SKM-1 (cell line): ENCODE measurements at regions not wholly inside any gene's neighbourhood (a gene's known extent, or its start where the extent isn't known, plus 50 kb on each side); places are given as distances from the start of the nearest gene placed in this dataset.
"Not testable (repeated sequence)": the region's sequence is repeated elsewhere in the genome, so short reads cannot be mapped to it uniquely, and the experiment has no call there.

ENCODE experiments used
- DNase-seq: peaks from one replicate; lab custom pipeline; 2025; ENCODE audit not compliant: unreplicated experiment; lab: John Stamatoyannopoulos, UW

DNA sequence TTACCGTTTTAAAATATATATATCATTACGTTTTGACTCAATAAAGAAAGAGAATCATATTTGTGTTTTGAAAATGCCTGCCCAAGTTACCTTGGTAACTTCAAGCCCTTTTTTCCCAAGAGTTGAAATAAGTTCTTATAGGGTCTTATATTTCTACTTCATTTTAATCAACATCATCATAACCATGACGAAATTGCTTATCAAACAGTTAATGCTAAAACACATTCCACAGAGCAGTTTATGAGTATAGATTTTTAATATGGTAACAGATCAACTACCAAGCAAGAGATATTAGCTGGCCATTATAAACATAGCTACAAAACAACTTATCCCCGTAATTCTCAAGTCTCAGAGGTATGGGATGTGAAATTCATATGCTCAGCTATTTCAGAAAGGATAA is 197.9 kb upstream of the LRRTM4 start:
- DNase-seq, result no peak

DNA sequence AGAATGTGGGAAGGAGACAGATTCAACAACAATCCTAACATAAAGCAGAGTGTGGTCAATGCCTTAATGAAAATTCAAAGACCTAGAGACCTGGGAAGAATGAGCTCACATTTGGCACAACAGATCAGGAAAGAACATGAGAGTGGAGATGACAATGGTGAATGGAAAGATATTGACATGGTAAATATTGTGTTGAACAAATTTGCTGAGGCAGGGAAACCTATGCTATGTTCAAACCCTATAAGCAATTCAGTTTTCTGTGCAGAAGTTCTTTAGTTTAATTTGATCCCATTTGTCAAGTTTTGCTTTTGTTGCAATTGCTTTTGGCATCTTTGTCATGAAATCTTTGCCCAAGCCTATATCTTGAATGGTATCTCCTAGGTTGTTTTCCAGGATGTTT is 199.4 kb upstream of the LRRTM4 start:
- no peak for DNase-seq

DNA sequence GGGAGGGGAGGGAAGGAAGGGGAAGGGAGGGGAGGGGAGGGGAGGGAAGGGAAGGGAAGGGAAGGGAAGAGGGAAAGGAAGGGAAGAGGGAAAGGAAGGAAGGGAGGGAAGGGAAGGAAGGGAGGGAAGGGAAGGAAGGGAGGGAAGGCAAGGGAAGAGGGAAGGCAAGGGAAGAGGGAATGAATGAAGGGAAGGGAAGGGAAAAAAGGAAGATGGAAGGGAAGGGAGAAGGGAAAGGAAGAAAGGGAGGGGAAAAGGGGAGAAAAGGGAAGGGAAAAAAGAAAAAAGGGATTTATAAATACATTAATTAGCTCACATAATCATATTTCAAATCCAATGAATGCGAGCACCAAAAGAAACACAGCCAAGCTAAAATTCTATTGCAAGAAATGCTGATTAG is 202.9 kb upstream of the LRRTM4 start:
- DNase-seq, result no peak

- DNase-seq, result not testable (repeated sequence)
Observed at GRCh38 chr2:77734662-77735340, 212.6 kb upstream of the LRRTM4 start.

DNA sequence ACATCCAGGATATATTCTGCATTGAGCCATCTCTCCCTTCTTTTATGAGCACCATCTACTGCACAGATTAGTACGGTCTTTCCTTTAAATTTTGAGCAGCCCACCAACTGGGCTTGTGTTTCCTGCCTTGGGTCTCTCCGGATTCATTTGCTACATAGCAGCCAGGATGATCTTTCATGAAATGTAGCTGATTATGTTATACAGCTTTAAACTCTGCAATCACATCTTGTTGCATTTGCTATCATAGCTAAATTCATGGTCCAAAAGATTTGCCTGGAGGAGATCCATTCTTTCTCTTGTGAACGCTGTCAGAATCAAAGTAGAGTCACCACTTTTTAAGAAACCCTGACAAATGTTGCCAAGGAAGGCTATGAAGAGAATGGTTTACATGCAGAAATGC is 215.1 kb upstream of the LRRTM4 start:
- no peak for DNase-seq

DNA sequence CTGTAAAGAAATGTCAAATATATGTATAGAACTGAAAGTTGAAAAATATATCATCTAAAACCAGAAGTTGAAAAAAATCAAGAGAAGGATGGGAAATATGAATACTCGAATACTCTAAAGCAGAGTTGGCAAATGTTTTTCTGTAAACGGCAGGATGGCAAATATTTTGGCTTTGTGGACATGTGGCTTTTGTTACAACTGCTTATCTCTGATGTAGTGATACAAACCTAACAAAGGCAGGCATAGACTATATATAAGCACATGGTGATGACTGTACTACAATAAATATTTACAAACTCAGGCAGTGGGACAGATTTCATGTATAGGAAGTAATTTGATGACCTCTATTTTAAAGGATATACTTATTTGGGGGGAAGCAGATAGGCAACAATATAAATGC is 224.6 kb upstream of the LRRTM4 start:
- no peak for DNase-seq

DNA sequence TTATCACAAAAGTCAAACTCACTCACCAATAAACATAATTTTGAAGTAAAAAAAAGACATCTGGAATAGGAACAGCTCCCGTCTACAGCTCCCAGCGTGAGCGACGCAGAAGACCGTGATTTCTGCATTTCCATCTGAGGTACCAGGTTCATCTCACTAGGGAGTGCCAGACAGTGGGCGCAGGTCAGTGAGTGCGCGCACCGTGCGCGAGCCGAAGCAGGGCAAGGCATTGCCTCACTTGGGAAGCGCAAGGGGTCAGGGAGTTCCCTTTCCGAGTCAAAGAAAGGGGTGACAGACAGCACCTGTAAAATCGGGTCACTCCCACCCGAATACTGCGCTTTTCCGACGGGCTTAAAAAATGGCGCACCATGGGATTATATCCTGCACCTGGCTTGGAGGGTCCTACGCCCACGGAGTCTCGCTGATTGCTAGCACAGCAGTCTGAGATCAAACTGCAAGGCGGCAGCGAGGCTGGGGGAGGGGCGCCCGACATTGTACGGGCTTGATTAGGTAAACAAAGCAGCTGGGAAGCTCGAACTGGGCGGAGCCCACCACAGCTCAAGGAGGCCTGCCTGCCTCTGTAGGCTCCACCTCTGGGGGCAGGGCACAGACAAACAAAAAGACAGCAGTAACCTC is 231.7 kb upstream of the LRRTM4 start:
- not testable (repeated sequence) for DNase-seq

DNA sequence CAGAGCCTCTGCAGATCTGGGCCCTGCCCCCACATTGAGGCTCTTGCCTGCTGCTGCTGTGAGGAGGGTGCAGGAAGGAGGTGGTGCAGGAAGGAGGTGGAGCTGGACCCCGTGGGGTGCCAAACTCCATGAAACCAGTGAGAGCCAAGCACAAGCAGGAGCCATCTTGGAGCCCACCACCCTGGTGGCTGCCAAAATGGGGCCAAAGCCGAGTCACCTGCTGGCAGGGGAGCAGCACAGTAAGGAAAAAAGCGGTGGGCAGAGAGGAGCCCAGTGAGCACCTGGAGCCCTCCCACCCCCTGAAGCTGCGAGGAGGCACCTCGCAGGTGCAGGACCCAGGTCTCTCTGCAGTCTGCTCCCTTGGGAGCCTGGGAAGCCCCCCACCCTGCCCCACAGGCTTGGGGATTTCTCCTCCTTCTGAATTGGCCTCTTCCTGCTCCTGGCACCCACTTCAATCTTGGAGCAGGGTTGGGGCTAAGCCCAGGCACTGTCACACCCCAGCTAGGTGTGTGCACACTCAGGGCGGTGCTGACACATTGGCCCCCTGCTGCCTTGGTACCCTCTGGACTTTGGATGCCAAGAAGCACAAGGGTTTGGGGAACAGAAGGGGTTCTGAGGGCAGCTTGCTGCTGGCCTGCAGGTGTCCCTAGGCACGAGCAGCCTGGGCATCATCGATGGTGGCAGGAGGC is 245.4 kb upstream of the LRRTM4 start:
- DNase-seq, result no peak

DNA sequence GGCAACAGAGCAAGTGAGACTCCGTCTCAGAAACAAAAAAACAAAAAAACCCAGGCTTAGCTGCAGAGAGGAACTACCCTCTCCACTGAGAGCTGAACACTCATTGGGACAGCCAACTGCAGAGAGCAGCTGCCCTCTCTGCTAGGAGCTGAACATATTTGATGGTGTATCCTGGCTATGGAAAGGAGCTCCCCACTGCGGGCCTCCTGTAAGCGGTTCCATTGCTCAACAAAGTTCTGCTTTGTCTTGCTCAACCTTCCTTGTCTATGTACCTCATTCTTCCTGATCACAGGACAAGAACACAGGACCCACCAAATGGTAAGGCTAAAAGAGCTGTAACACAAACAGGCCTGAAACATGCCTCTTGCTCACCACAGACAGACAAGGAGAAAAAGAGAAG is 246.3 kb upstream of the LRRTM4 start:
- DNase-seq, result peak; percentile 35

- no peak for DNase-seq
Observed at GRCh38 chr2:77778917-77779316, 256.7 kb upstream of the LRRTM4 start.

- not testable (repeated sequence) for DNase-seq
Observed at GRCh38 chr2:77793500-77793899, 271.3 kb upstream of the LRRTM4 start.

DNA sequence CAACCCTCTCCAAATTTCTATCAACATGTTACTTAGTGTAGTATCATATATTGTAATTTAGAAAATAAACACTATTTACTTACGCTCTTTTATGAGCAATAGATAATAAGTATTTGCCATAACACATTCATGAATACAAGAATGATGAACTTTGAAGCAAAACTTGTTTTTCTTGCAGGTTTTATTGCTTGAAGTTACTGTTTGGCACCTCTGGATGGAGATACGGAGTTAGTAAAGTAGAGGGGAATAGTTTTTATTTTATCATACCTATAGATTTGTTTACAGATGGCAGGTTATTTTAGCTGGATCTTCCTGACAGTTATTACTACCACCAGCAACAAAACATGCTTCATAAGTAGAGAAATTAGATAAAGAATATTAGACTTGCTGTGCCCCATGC is 274.2 kb upstream of the LRRTM4 start:
- DNase-seq, result no peak

DNA sequence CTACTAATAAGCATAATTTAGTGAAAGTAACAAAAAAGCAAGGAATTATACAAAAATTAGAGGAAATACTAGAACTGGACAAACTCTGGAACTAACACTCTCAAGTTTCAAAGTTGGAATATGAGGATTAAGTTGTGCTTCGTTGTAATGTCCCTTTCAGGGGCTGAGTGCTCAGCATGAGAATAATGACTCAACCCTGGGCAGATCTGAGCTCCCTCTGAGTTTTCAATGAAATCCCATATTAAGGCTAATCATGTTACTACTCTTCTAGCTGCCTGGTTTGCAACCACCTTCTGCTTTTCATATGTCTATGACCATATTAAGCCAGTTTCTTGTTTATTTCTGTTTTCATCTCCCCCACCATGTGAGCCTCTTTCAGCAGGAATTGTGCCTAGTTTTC is 274.9 kb upstream of the LRRTM4 start:
- DNase-seq, result no peak

DNA sequence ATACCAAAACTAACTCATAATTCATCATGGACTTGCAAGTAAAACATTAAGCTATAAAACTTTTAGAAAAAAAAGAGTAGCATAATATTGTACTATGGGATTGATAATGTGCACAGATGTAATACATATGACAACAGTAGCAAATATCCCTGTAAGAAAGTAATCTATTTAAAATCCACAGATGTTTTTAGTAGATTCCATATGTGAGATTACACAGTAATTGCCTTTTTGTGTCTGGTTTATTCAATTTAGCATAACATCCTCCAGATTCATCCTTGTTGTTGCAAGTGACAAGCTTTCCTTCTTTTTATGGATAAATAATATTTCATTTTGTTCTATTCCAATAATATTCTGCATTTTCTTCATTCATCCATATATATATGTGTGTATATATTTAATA is 278.2 kb upstream of the LRRTM4 start:
- no peak for DNase-seq

DNA sequence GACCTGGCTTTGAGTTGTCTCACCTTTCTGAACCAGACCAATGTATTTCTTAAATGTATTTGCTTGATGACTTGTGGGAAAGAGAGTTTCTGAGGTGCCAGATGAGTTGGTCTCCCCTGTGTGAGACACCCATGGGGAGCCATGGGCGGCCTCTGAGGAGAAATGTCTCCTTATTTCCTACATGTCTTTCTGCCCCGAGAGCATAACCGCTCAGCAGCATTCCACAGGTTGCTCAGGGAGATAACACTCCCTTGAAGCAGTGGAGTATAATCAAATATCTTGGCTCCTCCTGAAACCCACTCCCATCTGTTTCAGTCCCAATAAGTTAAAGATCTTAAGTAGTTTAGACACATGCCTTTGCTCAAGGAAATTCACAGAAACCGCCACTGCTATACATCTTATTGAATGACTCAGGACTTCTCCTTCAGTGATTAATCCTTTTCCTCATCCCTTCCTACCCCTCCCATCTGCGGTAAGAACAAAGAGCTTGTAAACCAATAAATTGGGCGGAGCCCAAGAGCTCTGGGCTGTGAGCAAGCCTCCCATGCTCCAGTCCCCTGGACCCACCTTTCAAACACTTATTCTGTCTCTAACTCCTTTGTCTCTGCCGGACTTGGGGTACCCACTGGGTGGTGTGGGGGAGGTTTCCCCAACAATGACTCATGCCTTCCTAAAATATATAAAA is 285.5 kb upstream of the LRRTM4 start:
- DNase-seq, result no peak

GRCh38 chr2:77808599-77808998 is 286.4 kb upstream of the LRRTM4 start:
- no peak for DNase-seq

GRCh38 chr2:77813599-77813998 is 291.4 kb upstream of the LRRTM4 start:
- no peak for DNase-seq

DNA sequence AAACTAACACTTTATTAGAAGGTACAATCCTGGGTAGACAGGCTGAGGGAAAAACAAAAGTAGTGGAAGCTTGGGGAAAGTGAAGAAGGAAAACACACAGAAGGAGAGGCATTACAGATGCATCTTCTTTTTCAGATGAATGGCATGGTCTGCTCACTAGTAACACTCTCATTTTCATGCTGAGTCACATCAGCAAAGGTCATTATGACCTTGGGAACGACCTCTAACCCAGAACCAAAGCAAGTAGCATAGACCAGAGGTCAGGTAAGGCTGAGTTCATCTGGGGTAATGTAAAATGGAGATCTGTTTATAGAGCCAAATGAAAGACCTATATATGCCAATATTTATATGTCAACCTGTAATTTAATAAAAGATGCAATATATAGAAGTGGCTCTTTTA is 294.4 kb upstream of the LRRTM4 start:
- no peak for DNase-seq

- no peak for DNase-seq
Observed at GRCh38 chr2:77818186-77818585, 296.0 kb upstream of the LRRTM4 start.

- DNase-seq, result no peak
Observed at GRCh38 chr2:77823028-77823427, 300.9 kb upstream of the LRRTM4 start.

DNA sequence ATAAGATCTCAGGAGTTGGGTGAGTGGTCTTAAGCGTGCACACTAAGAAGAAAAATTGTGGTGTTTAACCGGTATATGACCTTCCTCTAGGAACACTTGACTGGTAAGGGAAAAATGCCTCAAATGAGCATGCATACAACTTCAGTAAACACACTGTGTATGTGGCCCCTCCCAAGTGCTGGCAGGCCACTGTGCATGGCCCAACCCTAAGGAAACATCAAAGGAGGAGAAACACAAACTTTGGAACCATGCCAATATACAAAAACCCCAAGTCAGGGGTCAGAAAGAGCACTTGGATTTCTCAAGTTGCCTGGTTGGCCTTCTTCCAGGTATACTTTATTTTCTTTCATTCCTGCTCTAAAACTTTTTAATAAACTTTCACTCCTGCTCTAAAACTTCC is 308.9 kb upstream of the LRRTM4 start:
- DNase-seq, result no peak

- DNase-seq, result no peak
Observed at GRCh38 chr2:77831471-77831870, 309.3 kb upstream of the LRRTM4 start.
